HepG2 (cell line): ENCODE measurements at regions not wholly inside any gene's neighbourhood (a gene's known extent, or its start where the extent isn't known, plus 50 kb on each side); places are given as distances from the start of the nearest gene placed in this dataset.

Experiments
- ATAC-seq: fragments of 200-7000 bp; cut with Tn5 transposase; 3 replicates; pipeline ENCODE4 v1.9.1; 2020; ENCODE audit warnings: mild to moderate bottlenecking, moderate library complexity
- BruUV-seq: library from RNA; stranded (reverse); fragments of 400-500 nt; replicated peaks from 2 replicates; lab custom pipeline; 2021; lab: Mats Ljungman, UMichigan
- CTCF ChIA-PET: fragments of 300-600 bp; formaldehyde crosslinking; extraction: SDS; loops from one replicate; lab custom pipeline; 2021; ENCODE audit warnings: low total read pairs, inconsistent platforms, low intra/inter-chr PET ratio; lab: Yijun Ruan, JAX
- POLR2A ChIA-PET: fragments of 350-600 bp; sonication (Branson Sonifier 250); formaldehyde crosslinking; loops from one replicate; lab custom pipeline; 2020; ENCODE audit warnings: antibody characterized with exemption, inconsistent platforms; lab: Yijun Ruan, JAX
- DNase-seq: peaks from one replicate; pipeline ENCODE4 v3.0.0-alpha.2; 2015; ENCODE audit warnings: low spot score
- FAIRE-seq: peaks from 3 replicates; lab custom pipeline; 2011; peaks lifted over from hg19 to GRCh38; lab: Jason Lieb, UNC
- H2AFZ ChIP-seq: one replicate; pipeline ENCODE4 v1.6.1; 2011; ENCODE audit warnings: low read length, inconsistent platforms
- H3K27ac ChIP-seq: fragments of 300-600 bp; 3 replicates; pipeline ENCODE4 v1.8.0; 2011; ENCODE audit warnings: mixed run types, mild to moderate bottlenecking, mixed read lengths, low read length, inconsistent platforms; ENCODE audit not compliant: insufficient read depth; ENCODE audit errors: extremely low read length
- H3K27me3 ChIP-seq, 2 experiments: fragments of 200-600 bp in 1 of 2; 2 replicates in 1 of 2; 3 replicates in 1 of 2; pipeline versions ENCODE4 v1.6.0 to v1.8.0; 2011; ENCODE audit warnings: low read length in 2 of 2, mild to moderate bottlenecking in 2 of 2, moderate library complexity in 2 of 2, inconsistent platforms in 1 of 2; ENCODE audit not compliant: insufficient read depth in 2 of 2, control insufficient read depth in 1 of 2
- H3K36me3 ChIP-seq, 2 experiments: fragments of 200-600 bp in 1 of 2; replicated peaks in 1 of 2; 2 replicates in 1 of 2; 3 replicates in 1 of 2; pipeline versions ENCODE4 v1.5.1 to v1.8.0; 2011; ENCODE audit warnings: low read length in 2 of 2, inconsistent platforms in 1 of 2; ENCODE audit not compliant: insufficient read depth in 2 of 2, control insufficient read depth in 1 of 2
- H3K4me1 ChIP-seq: 2 replicates; pipeline ENCODE4 v1.5.1; 2012; ENCODE audit warnings: low read length, inconsistent platforms; ENCODE audit not compliant: insufficient read depth
- H3K4me2 ChIP-seq: 2 replicates; pipeline ENCODE4 v1.6.0; 2011; ENCODE audit warnings: low read depth, low read length, inconsistent platforms
- H3K4me3 ChIP-seq, 3 experiments: fragments of 200-600 bp in 1 of 3; sonication (generic), shearing (Covaris generic) in 1 of 3; replicated peaks in 1 of 3; 2 replicates each; pipeline ENCODE4 v1.5.1; 2011 to 2016; ENCODE audit warnings: low read length in 3 of 3, inconsistent platforms in 2 of 3, low read depth in 2 of 3, mild to moderate bottlenecking in 2 of 3, control low read depth in 1 of 3, mixed read lengths in 1 of 3; ENCODE audit not compliant: insufficient read depth in 1 of 3
- H3K79me2 ChIP-seq: one replicate; pipeline ENCODE4 v1.6.1; 2011; ENCODE audit warnings: low read length, inconsistent platforms; ENCODE audit not compliant: insufficient read depth
- H3K9ac ChIP-seq: 2 replicates; pipeline ENCODE4 v1.6.0; 2011; ENCODE audit warnings: mild to moderate bottlenecking, low read depth, low read length, inconsistent platforms; ENCODE audit not compliant: insufficient read depth
- H3K9me3 ChIP-seq: 2 replicates; pipeline ENCODE4 v1.5.1; 2012; ENCODE audit warnings: mild to moderate bottlenecking, low read length
- H4K20me1 ChIP-seq: 2 replicates; pipeline ENCODE4 v1.6.0; 2011; ENCODE audit warnings: inconsistent platforms, mild to moderate bottlenecking, low read length, moderate library complexity; ENCODE audit not compliant: insufficient read depth
- KAT2B ChIP-seq: fragments of 150-350 bp; IDR thresholded peaks from 2 replicates; pipeline ENCODE4 v1.6.1; 2014; ENCODE audit warnings: low read depth, low read length, borderline replicate concordance
- MBD4 ChIP-seq: IDR thresholded peaks from 2 replicates; pipeline ENCODE4 v1.6.1; 2012; ENCODE audit warnings: low read length, inconsistent platforms, borderline replicate concordance
- MEIS1 ChIP-seq: sonication (generic); formaldehyde crosslinking; IDR thresholded peaks from 2 replicates; pipeline ENCODE4 v1.9.0; 2021; ENCODE audit warnings: mild to moderate bottlenecking, missing genetic modification reagents, moderate library complexity, borderline replicate concordance
- POLR2G ChIP-seq: fragments of 200-400 bp; formaldehyde crosslinking; IDR thresholded peaks from 2 replicates; pipeline ENCODE4 v1.6.1; 2018; ENCODE audit warnings: mild to moderate bottlenecking, low read depth, low read length, moderate library complexity
- RAD21 ChIP-seq: fragments of 450-650 bp; formaldehyde crosslinking; IDR thresholded peaks from 2 replicates; pipeline ENCODE4 v1.5.0; 2020; ENCODE audit warnings: mild to moderate bottlenecking
- SUZ12 ChIP-seq: fragments of 150-350 bp; IDR thresholded peaks from 2 replicates; pipeline ENCODE4 v1.6.1; 2014; ENCODE audit warnings: low read depth, low read length
- ZFP36L1 ChIP-seq: sonication (generic); formaldehyde crosslinking; IDR thresholded peaks from 2 replicates; pipeline ENCODE4 v1.8.0; 2022; ENCODE audit warnings: mild to moderate bottlenecking, missing genetic modification reagents, moderate library complexity
- ZNF101 ChIP-seq: sonication (generic); formaldehyde crosslinking; IDR thresholded peaks from 2 replicates; pipeline ENCODE4 v1.4.0; 2020; ENCODE audit warnings: mild to moderate bottlenecking, low read depth, missing genetic modification reagents, borderline replicate concordance
- ZNF354B ChIP-seq: sonication (generic); formaldehyde crosslinking; IDR thresholded peaks from 2 replicates; pipeline ENCODE4 v1.8.0; 2022; ENCODE audit warnings: mild to moderate bottlenecking, missing genetic modification reagents
- ZNF543 ChIP-seq: sonication (generic); formaldehyde crosslinking; IDR thresholded peaks from 2 replicates; pipeline ENCODE4 v1.4.0; 2020; ENCODE audit warnings: mild to moderate bottlenecking, missing genetic modification reagents
- WGBS: methylation state at CpG from one replicate; pipeline ENCODE4 v1.1.6; 2017; ENCODE audit warnings: low lambda C conversion rate; 5-methylcytosine and 5-hydroxymethylcytosine counted together
- in situ Hi-C: cut with HindIII; loops from 2 replicates; pipeline ENCODE4 v1.10.0; 2017; ENCODE audit warnings: low pct_unique_long_range_greater_than_20kb; ENCODE audit not compliant: extremely low pct_ligation_motif_present
- intact Hi-C: fragments of 100-400 bp; cut with micrococcal nuclease; formaldehyde crosslinking; loops from one replicate; pipeline ENCODE4 v1.10.0; 2022; ENCODE audit not compliant: unreplicated experiment
- TF ChIP-seq, protein P1 (sequence below): sonication (generic); formaldehyde crosslinking; IDR thresholded peaks from 2 replicates; pipeline ENCODE4 v1.4.0; 2020; ENCODE audit warnings: missing genetic modification reagents
- TF ChIP-seq, protein P2 (sequence below): sonication (generic); formaldehyde crosslinking; IDR thresholded peaks from 2 replicates; pipeline ENCODE4 v1.8.1; 2022; ENCODE audit warnings: mild to moderate bottlenecking, missing genetic modification reagents
- TF ChIP-seq, protein P3 (sequence below): IDR thresholded peaks from 2 replicates; pipeline ENCODE4 v1.6.1; 2016; ENCODE audit warnings: low read depth, borderline replicate concordance
- TF ChIP-seq, protein P4 (sequence below): IDR thresholded peaks from 2 replicates; pipeline ENCODE4 v1.6.1; 2016; ENCODE audit warnings: control low read depth
- TF ChIP-seq, protein P5 (sequence below): sonication (generic); formaldehyde crosslinking; IDR thresholded peaks from 2 replicates; pipeline ENCODE4 v1.8.1; 2023; ENCODE audit warnings: mild to moderate bottlenecking, moderate library complexity, missing genetic modification reagents

GRCh38 chr13:111468037-111468959 is 147.9 kb downstream of the TEX29 start:
- FAIRE-seq (no peak), ATAC-seq (no peak), DNase-seq (no peak)
- no peak overlapping the region for H2AFZ ChIP-seq
- no peak overlapping the region for H3K9ac ChIP-seq
- ChIA-PET POLR2A (no interaction called here), CTCF (no interaction called here)
- H3K27ac ChIP-seq: no peak overlapping the region
- H3K27me3 ChIP-seq: peaks cover 8 to 29% of the 10 kb centered on the region in 2 experiments; a peak in 3 of 5 replicates
- H3K4me1 ChIP-seq: no peaks in the 10 kb centered on the region
- TF ChIP-seq ZNF543 (CRISPR knock-in tag) (no peak), ZNF101 (CRISPR knock-in tag) (no peak), MBD4 (no peak), MEIS1 (CRISPR knock-in tag) (no peak), KAT2B (no peak), ZFP36L1 (CRISPR knock-in tag) (no peak), SUZ12 (no peak), ZNF354B (CRISPR knock-in tag) (no peak), POLR2G (no peak), RAD21 (CRISPR knock-in tag) (no peak)
- TF ChIP-seq, protein P1, sequence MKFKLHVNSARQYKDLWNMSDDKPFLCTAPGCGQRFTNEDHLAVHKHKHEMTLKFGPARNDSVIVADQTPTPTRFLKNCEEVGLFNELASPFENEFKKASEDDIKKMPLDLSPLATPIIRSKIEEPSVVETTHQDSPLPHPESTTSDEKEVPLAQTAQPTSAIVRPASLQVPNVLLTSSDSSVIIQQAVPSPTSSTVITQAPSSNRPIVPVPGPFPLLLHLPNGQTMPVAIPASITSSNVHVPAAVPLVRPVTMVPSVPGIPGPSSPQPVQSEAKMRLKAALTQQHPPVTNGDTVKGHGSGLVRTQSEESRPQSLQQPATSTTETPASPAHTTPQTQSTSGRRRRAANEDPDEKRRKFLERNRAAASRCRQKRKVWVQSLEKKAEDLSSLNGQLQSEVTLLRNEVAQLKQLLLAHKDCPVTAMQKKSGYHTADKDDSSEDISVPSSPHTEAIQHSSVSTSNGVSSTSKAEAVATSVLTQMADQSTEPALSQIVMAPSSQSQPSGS (CRISPR knock-in tag): no peak
- TF ChIP-seq, protein P2, sequence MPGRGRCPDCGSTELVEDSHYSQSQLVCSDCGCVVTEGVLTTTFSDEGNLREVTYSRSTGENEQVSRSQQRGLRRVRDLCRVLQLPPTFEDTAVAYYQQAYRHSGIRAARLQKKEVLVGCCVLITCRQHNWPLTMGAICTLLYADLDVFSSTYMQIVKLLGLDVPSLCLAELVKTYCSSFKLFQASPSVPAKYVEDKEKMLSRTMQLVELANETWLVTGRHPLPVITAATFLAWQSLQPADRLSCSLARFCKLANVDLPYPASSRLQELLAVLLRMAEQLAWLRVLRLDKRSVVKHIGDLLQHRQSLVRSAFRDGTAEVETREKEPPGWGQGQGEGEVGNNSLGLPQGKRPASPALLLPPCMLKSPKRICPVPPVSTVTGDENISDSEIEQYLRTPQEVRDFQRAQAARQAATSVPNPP (CRISPR knock-in tag): no peak
- TF ChIP-seq, protein P3, sequence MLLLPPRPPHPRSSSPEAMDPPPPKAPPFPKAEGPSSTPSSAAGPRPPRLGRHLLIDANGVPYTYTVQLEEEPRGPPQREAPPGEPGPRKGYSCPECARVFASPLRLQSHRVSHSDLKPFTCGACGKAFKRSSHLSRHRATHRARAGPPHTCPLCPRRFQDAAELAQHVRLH (CRISPR knock-in tag): no peak
- TF ChIP-seq, protein P4, sequence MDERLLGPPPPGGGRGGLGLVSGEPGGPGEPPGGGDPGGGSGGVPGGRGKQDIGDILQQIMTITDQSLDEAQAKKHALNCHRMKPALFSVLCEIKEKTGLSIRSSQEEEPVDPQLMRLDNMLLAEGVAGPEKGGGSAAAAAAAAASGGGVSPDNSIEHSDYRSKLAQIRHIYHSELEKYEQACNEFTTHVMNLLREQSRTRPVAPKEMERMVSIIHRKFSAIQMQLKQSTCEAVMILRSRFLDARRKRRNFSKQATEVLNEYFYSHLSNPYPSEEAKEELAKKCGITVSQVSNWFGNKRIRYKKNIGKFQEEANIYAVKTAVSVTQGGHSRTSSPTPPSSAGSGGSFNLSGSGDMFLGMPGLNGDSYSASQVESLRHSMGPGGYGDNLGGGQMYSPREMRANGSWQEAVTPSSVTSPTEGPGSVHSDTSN: no peak
- TF ChIP-seq, protein P5, sequence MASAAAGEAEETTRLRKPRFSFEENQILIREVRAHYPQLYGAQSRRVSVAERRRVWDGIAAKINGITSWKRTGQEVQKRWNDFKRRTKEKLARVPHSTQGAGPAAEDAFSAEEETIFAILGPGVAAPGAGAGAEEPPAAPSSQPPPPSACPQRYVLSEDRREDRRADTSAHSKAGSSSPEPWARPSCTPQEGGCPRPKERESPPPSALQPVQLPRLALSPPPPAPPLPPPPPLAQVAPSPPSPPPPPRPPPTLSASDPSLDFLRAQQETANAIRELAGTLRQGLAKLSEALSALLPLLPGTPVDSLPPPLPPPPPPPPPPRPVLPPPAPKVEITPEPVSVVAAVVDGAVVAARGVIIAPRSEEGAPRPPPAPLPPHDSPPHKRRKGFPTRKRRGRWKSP (CRISPR knock-in tag): no peak
- H3K36me3 ChIP-seq: no peaks in the 10 kb centered on the region
- no peaks in the 10 kb centered on the region for H3K9me3 ChIP-seq
- no peaks in the 10 kb centered on the region for H3K79me2 ChIP-seq
- in situ Hi-C loops: no loop called here
- intact Hi-C loops: no loop called here
- no peak overlapping the region for H3K4me3 ChIP-seq
- no peak overlapping the region for H3K4me2 ChIP-seq
- H4K20me1 ChIP-seq: no peaks in the 10 kb centered on the region
- no TSS peak for BruUV-seq
- WGBS: 15% methylated on average over 16 of the region's 23 CpGs
